A549 (cell line): ENCODE measurements at regions not wholly inside any gene's neighbourhood (a gene's known extent, or its start where the extent isn't known, plus 50 kb on each side); places are given as distances from the start of the nearest gene placed in this dataset.

Source experiments
- CEBPB ChIP-seq, 2 experiments: fragments of >200 bp in 1 of 2; sonication (Bioruptor Twin) in 1 of 2; formaldehyde crosslinking in 1 of 2; IDR thresholded peaks; 2 replicates each; pipeline ENCODE4 v1.6.1; 2012 to 2016
- CTCF ChIP-seq: fragments of >200 bp; sonication (Bioruptor Twin); formaldehyde crosslinking; IDR thresholded peaks from 3 replicates; pipeline ENCODE4 v1.5.1; 2016
- E2F6 ChIP-seq: IDR thresholded peaks from 2 replicates; pipeline ENCODE4 v1.6.1; 2012; ENCODE audit warnings: low read depth, borderline replicate concordance
- POLR2AphosphoS2 ChIP-seq: conservative IDR thresholded peaks from 2 replicates; pipeline ENCODE4 v1.6.1; 2012; ENCODE audit warnings: low read length, improper control_type of control experiment, inconsistent platforms
- RNF2 ChIP-seq: fragments of 200-600 bp; sonication (generic); IDR thresholded peaks from 2 replicates; pipeline ENCODE4 v1.6.1; 2016; ENCODE audit warnings: low read depth, mild to moderate bottlenecking, antibody characterized with exemption, moderate library complexity, borderline replicate concordance

- TF ChIP-seq E2F6, result no peak
- no peak for TF ChIP-seq CTCF
- no peak for TF ChIP-seq RNF2
- TF ChIP-seq CEBPB (IDR thresholded peaks at IDR 0.05), result no peak
- TF ChIP-seq POLR2AphosphoS2, result no peak
These were observed 198.2 kb upstream of the ARSJ start for GRCh38 chr4:114177628-114178027.
